HEK293 (cell line): ENCODE measurements at regions not wholly inside any gene's neighbourhood (a gene's known extent, or its start where the extent isn't known, plus 50 kb on each side); places are given as distances from the start of the nearest gene placed in this dataset.

ENCODE experiments used
- CTCF ChIA-PET: fragments of 350-600 bp; formaldehyde crosslinking; extraction: SDS; loops from one replicate; lab custom pipeline; 2021; ENCODE audit warnings: antibody characterized with exemption; lab: Yijun Ruan, JAX
- POLR2A ChIA-PET: fragments of 300-600 bp; formaldehyde crosslinking; extraction: SDS; loops from one replicate; lab custom pipeline; 2020; ENCODE audit warnings: antibody characterized with exemption, inconsistent platforms; lab: Yijun Ruan, JAX
- H3K27ac ChIP-seq: fragments of 200-500 bp; sonication (Bioruptor generic); 2 replicates; pipeline ENCODE4 v1.5.1; 2014; ENCODE audit warnings: low read depth, low read length, control low read depth, inconsistent platforms; ENCODE audit errors: extremely low read depth
- H3K36me3 ChIP-seq, 2 experiments: fragments of 200-500 bp in 1 of 2; sonication (Bioruptor generic) in 1 of 2; 1 replicate in 1 of 2; 2 replicates in 1 of 2; pipeline ENCODE4 v1.5.1; 2014 to 2017; ENCODE audit warnings: inconsistent platforms in 2 of 2, low read length in 2 of 2; ENCODE audit not compliant: control insufficient read depth in 2 of 2, insufficient read depth in 1 of 2
- H3K4me1 ChIP-seq: fragments of 200-500 bp; sonication (Bioruptor generic); 2 replicates; pipeline ENCODE4 v1.5.1; 2014; ENCODE audit warnings: mild to moderate bottlenecking, low read length, inconsistent platforms; ENCODE audit not compliant: control insufficient read depth, insufficient read depth
- H3K4me3 ChIP-seq: 2 replicates; pipeline ENCODE4 v1.5.1; 2011; ENCODE audit warnings: low read depth, mild to moderate bottlenecking, control low read depth, low read length, moderate library complexity
- H3K9me3 ChIP-seq: fragments of 200-500 bp; sonication (Bioruptor generic); 2 replicates; pipeline ENCODE4 v1.5.1; 2014; ENCODE audit warnings: low read depth, low read length, inconsistent platforms; ENCODE audit not compliant: control insufficient read depth, insufficient read depth
- HOXA7 ChIP-seq: sonication (generic); formaldehyde crosslinking; IDR thresholded peaks from 2 replicates; pipeline ENCODE4 v1.8.1; 2022; ENCODE audit warnings: missing genetic modification reagents, borderline replicate concordance
- IKZF3 ChIP-seq: fragments of 450-650 bp; IDR thresholded peaks from 2 replicates; pipeline ENCODE4 v1.5.0; 2018; ENCODE audit warnings: missing biosample characterization, mild to moderate bottlenecking, missing genetic modification characterization, moderate library complexity
- MEIS1 ChIP-seq: sonication (generic); formaldehyde crosslinking; IDR thresholded peaks from 2 replicates; pipeline ENCODE4 v1.8.1; 2022; ENCODE audit warnings: missing genetic modification reagents, mild to moderate bottlenecking, borderline replicate concordance
- MYNN ChIP-seq: fragments of 450-650 bp; formaldehyde crosslinking; IDR thresholded peaks from 2 replicates; pipeline ENCODE4 v1.5.1; 2016; ENCODE audit warnings: missing biosample characterization, missing genetic modification characterization, borderline replicate concordance
- SALL2 ChIP-seq: fragments of 450-650 bp; formaldehyde crosslinking; IDR thresholded peaks from 2 replicates; pipeline ENCODE4 v1.5.0; 2017; ENCODE audit warnings: missing biosample characterization, mild to moderate bottlenecking, missing genetic modification characterization, borderline replicate concordance
- SCRT1 ChIP-seq: fragments of 450-650 bp; formaldehyde crosslinking; IDR thresholded peaks from 2 replicates; pipeline ENCODE4 v1.5.1; 2016; ENCODE audit warnings: missing biosample characterization, missing genetic modification characterization, borderline replicate concordance
- ZFHX2 ChIP-seq: fragments of 450-650 bp; formaldehyde crosslinking; conservative IDR thresholded peaks from 2 replicates; pipeline ENCODE4 v1.5.1; 2016; ENCODE audit warnings: missing biosample characterization, missing genetic modification characterization
- ZNF146 ChIP-seq: fragments of 450-650 bp; formaldehyde crosslinking; IDR thresholded peaks from 2 replicates; pipeline ENCODE4 v1.5.1; 2016; ENCODE audit warnings: missing biosample characterization, missing genetic modification characterization
- ZNF169 ChIP-seq: fragments of 450-650 bp; formaldehyde crosslinking; IDR thresholded peaks from 2 replicates; pipeline ENCODE4 v1.5.1; 2016; ENCODE audit warnings: missing biosample characterization, missing genetic modification characterization
- ZNF202 ChIP-seq: fragments of 450-650 bp; formaldehyde crosslinking; IDR thresholded peaks from 2 replicates; pipeline ENCODE4 v1.5.1; 2016; ENCODE audit warnings: missing biosample characterization, missing genetic modification characterization, borderline replicate concordance
- ZNF280D ChIP-seq: fragments of 450-650 bp; formaldehyde crosslinking; IDR thresholded peaks from 2 replicates; pipeline ENCODE4 v1.5.1; 2016; ENCODE audit warnings: missing biosample characterization, missing genetic modification characterization
- ZNF391 ChIP-seq: fragments of 450-650 bp; formaldehyde crosslinking; IDR thresholded peaks from 2 replicates; pipeline ENCODE4 v1.5.1; 2016; ENCODE audit warnings: low read depth, missing biosample characterization, missing genetic modification characterization, borderline replicate concordance
- ZNF433 ChIP-seq: fragments of 450-650 bp; formaldehyde crosslinking; IDR thresholded peaks from 2 replicates; pipeline ENCODE4 v1.5.1; 2016; ENCODE audit warnings: missing biosample characterization, missing genetic modification characterization, low read depth
- ZNF510 ChIP-seq: fragments of 450-650 bp; formaldehyde crosslinking; IDR thresholded peaks from 2 replicates; pipeline ENCODE4 v1.5.1; 2018; ENCODE audit warnings: mild to moderate bottlenecking, missing genetic modification characterization, missing biosample characterization; ENCODE audit not compliant: insufficient replicate concordance
- ZNF513 ChIP-seq: fragments of 450-650 bp; IDR thresholded peaks from 2 replicates; pipeline ENCODE4 v1.5.1; 2018; ENCODE audit warnings: missing biosample characterization, missing genetic modification characterization
- ZNF514 ChIP-seq: fragments of 450-650 bp; formaldehyde crosslinking; IDR thresholded peaks from 2 replicates; pipeline ENCODE4 v1.5.1; 2016; ENCODE audit warnings: missing biosample characterization, missing genetic modification characterization
- ZNF518A ChIP-seq: fragments of 450-650 bp; formaldehyde crosslinking; conservative IDR thresholded peaks from 2 replicates; pipeline ENCODE4 v1.5.1; 2016; ENCODE audit warnings: low read depth, missing biosample characterization, missing genetic modification characterization
- ZNF626 ChIP-seq: fragments of 450-650 bp; sonication (Bioruptor Pico); formaldehyde crosslinking; IDR thresholded peaks from 2 replicates; pipeline ENCODE4 v1.5.1; 2018; ENCODE audit warnings: missing biosample characterization, missing genetic modification characterization, inconsistent platforms
- ZNF677 ChIP-seq: fragments of 450-650 bp; IDR thresholded peaks from 2 replicates; pipeline ENCODE4 v1.5.0; 2018; ENCODE audit warnings: missing biosample characterization, mild to moderate bottlenecking, missing genetic modification characterization, moderate library complexity
- ZNF701 ChIP-seq: fragments of 450-650 bp; formaldehyde crosslinking; IDR thresholded peaks from 2 replicates; pipeline ENCODE4 v1.5.1; 2016; ENCODE audit warnings: missing biosample characterization, missing genetic modification characterization
- ZNF776 ChIP-seq: fragments of 450-650 bp; formaldehyde crosslinking; IDR thresholded peaks from 2 replicates; pipeline ENCODE4 v1.5.0; 2017; ENCODE audit warnings: missing biosample characterization, missing genetic modification characterization, borderline replicate concordance
- ZXDB ChIP-seq: fragments of 450-650 bp; formaldehyde crosslinking; IDR thresholded peaks from 2 replicates; pipeline ENCODE4 v1.5.1; 2016; ENCODE audit warnings: missing biosample characterization, missing genetic modification characterization

GRCh38 chr22:23002612-23003180 is 67.6 kb upstream of the GNAZ start:
- Histone ChIP-seq H3K4me1 (no peaks in the 10 kb centered on the region), H3K9me3 (no peaks in the 10 kb centered on the region), H3K27ac (no peak overlapping the region), H3K4me3 (no peak overlapping the region), H3K36me3 (no peaks in the 10 kb centered on the region)
- TF ChIP-seq ZNF169 (tag by site-specific recombination), result no peak
- TF ChIP-seq MEIS1 (CRISPR knock-in tag), result no peak
- no peak for TF ChIP-seq ZNF776 (tag by site-specific recombination)
- TF ChIP-seq SALL2 (tag by site-specific recombination), result no peak
- no peak for TF ChIP-seq ZNF514 (tag by site-specific recombination)
- no peak for TF ChIP-seq ZFHX2 (tag by site-specific recombination)
- TF ChIP-seq ZNF518A (tag by site-specific recombination), result no peak
- TF ChIP-seq ZNF626 (tag by site-specific recombination), result no peak
- ChIA-PET CTCF (interaction anchor here (0.8 kb wide), 1 partner anchor 321 kb away, joined by 3 read pairs; no protein-coding TSS in a partner anchor), POLR2A (no interaction called here)

GRCh38 chr22:23007823-23008222 is 62.5 kb upstream of the GNAZ start:
- Histone ChIP-seq H3K36me3 (no peaks in the 10 kb centered on the region), H3K27ac (no peak overlapping the region), H3K4me1 (no peaks in the 10 kb centered on the region), H3K4me3 (no peak overlapping the region)
- ChIA-PET CTCF (interaction anchor here (1.1 kb wide), 1 partner anchor 11 kb away, joined by 5 read pairs; no protein-coding TSS in a partner anchor), POLR2A (no interaction called here)
- TF ChIP-seq ZNF433 (tag by site-specific recombination), result no peak
- TF ChIP-seq IKZF3, result no peak
- no peak for TF ChIP-seq ZNF701 (tag by site-specific recombination)
- TF ChIP-seq ZNF391 (tag by site-specific recombination), result no peak
- no peak for TF ChIP-seq ZNF677 (tag by site-specific recombination)
- no peak for TF ChIP-seq ZNF202 (tag by site-specific recombination)
- TF ChIP-seq ZNF510, result no peak
- TF ChIP-seq, all 188 proteins: peak for 0
- no peaks in the 10 kb centered on the region for H3K9me3 ChIP-seq

- Histone ChIP-seq H3K4me3 (no peak overlapping the region), H3K27ac (no peak overlapping the region), H3K9me3 (no peaks in the 10 kb centered on the region), H3K36me3 (no peaks in the 10 kb centered on the region), H3K4me1 (no peaks in the 10 kb centered on the region)
- ChIA-PET CTCF (no interaction called here), POLR2A (no interaction called here)
- no peak for TF ChIP-seq ZNF513
- TF ChIP-seq ZXDB (tag by site-specific recombination), result no peak
- TF ChIP-seq MYNN (tag by site-specific recombination), result no peak
- TF ChIP-seq ZNF280D (tag by site-specific recombination), result no peak
- TF ChIP-seq HOXA7 (CRISPR knock-in tag), result no peak
- no peak for TF ChIP-seq SCRT1 (tag by site-specific recombination)
- TF ChIP-seq ZNF701 (tag by site-specific recombination), result no peak
- no peak for TF ChIP-seq ZNF146 (tag by site-specific recombination)
These were observed 61.4 kb upstream of the GNAZ start for GRCh38 chr22:23008896-23009295.
